GM12874 (cell line): ENCODE measurements at regions not wholly inside any gene's neighbourhood (a gene's known extent, or its start where the extent isn't known, plus 50 kb on each side); places are given as distances from the start of the nearest gene placed in this dataset.

Experiments
- CTCF ChIP-seq: IDR thresholded peaks from 2 replicates; pipeline ENCODE4 v1.5.1; 2011; ENCODE audit warnings: low read depth, mild to moderate bottlenecking, control low read depth, low read length, moderate library complexity; ENCODE audit not compliant: insufficient read depth

- TF ChIP-seq CTCF = no peak
Measured at GRCh38 chr3:99319961-99320360, 318.4 kb upstream of the COL8A1 start.

- TF ChIP-seq CTCF = no peak
Measured at GRCh38 chr3:99319450-99319849, 318.9 kb upstream of the COL8A1 start.

- no peak for TF ChIP-seq CTCF
Measured at GRCh38 chr3:99317201-99317600, 321.2 kb upstream of the COL8A1 start.

GRCh38 chr3:99315896-99316295 is 322.5 kb upstream of the COL8A1 start:
- no peak for TF ChIP-seq CTCF

GRCh38 chr3:99313485-99313884 is 324.9 kb upstream of the COL8A1 start:
- no peak for TF ChIP-seq CTCF

GRCh38 chr3:99298661-99299060 is 339.7 kb upstream of the COL8A1 start:
- TF ChIP-seq CTCF = no peak

GRCh38 chr3:99295836-99296235 is 342.6 kb upstream of the COL8A1 start:
- no peak for TF ChIP-seq CTCF

- no peak for TF ChIP-seq CTCF
Measured at GRCh38 chr3:99287876-99288275, 350.5 kb upstream of the COL8A1 start.
